Hematopoietic multipotent progenitor cell treated with erythropoietin and hydrocortisone succinate and interleukin-3 and kit ligand, for 8 days (in vitro differentiated cells): ENCODE measurements at regions not wholly inside any gene's neighbourhood (a gene's known extent, or its start where the extent isn't known, plus 50 kb on each side); places are given as distances from the start of the nearest gene placed in this dataset.

Source experiments
- DNase-seq: peaks from one replicate; pipeline ENCODE4 v3.0.0-alpha.2; 2015

- no peak for DNase-seq
Measured at GRCh38 chr1:147463022-147463421, 78.3 kb upstream of the BCL9 start.

- no peak for DNase-seq
Measured at GRCh38 chr1:147466543-147466942, 74.8 kb upstream of the BCL9 start.

GRCh38 chr1:147470079-147470478, 71.2 kb upstream of the BCL9 start:
- DNase-seq = no peak

GRCh38 chr1:147472489-147472888, 68.8 kb upstream of the BCL9 start:
- no peak for DNase-seq

- DNase-seq = no peak
Measured at GRCh38 chr1:147472966-147473732, 68.2 kb upstream of the BCL9 start.

GRCh38 chr1:147473733-147474049, 67.6 kb upstream of the BCL9 start:
- no peak for DNase-seq

- DNase-seq = no peak
Measured at GRCh38 chr1:147475488-147475887, 65.8 kb upstream of the BCL9 start.

GRCh38 chr1:147478521-147478920, 62.8 kb upstream of the BCL9 start:
- no peak for DNase-seq

GRCh38 chr1:147479864-147480564, 61.3 kb upstream of the BCL9 start:
- DNase-seq = no peak

GRCh38 chr1:147480565-147480935, 60.8 kb upstream of the BCL9 start:
- DNase-seq = no peak

- no peak for DNase-seq
Measured at GRCh38 chr1:147486876-147487656, 54.2 kb upstream of the BCL9 start.

- DNase-seq = no peak
Measured at GRCh38 chr1:147491098-147491497, 50.2 kb upstream of the BCL9 start.
